Activated B cell treated with CpG ODN at 0.5 μM for 24 hours (primary cell): ENCODE measurements at regions not wholly inside any gene's neighbourhood (a gene's known extent, or its start where the extent isn't known, plus 50 kb on each side); places are given as distances from the start of the nearest gene placed in this dataset.

Source experiments
- ATAC-seq: fragments of 200-7000 bp; cut with Tn5 transposase; one replicate; pipeline ENCODE4 v1.10.0; 2021; ENCODE audit warnings: low read depth, mild to moderate bottlenecking, moderate library complexity
- CTCF ChIA-PET: fragments of 350-600 bp; sonication (Branson Sonifier 250); formaldehyde crosslinking; loops from one replicate; lab custom pipeline; 2021; ENCODE audit warnings: antibody characterized with exemption; lab: Charles Lee
- POLR2A ChIA-PET: fragments of 350-600 bp; sonication (Branson Sonifier 250); formaldehyde crosslinking; loops from one replicate; lab custom pipeline; 2021; ENCODE audit warnings: antibody characterized with exemption; lab: Charles Lee
- DNase-seq: peaks from one replicate; pipeline ENCODE4 v3.0.0; 2022
- H3K27ac Mint-ChIP-seq: one replicate; pipeline ENCODE4 v1.8.0; 2020; ENCODE audit warnings: mixed read lengths
- H3K27me3 Mint-ChIP-seq: one replicate; pipeline ENCODE4 v1.8.0; 2021; ENCODE audit warnings: mixed read lengths
- H3K36me3 Mint-ChIP-seq: one replicate; pipeline ENCODE4 v1.8.0; 2021; ENCODE audit warnings: low read depth, mixed read lengths
- H3K4me1 Mint-ChIP-seq: one replicate; pipeline ENCODE4 v1.8.0; 2021; ENCODE audit warnings: mixed read lengths
- H3K4me3 Mint-ChIP-seq: one replicate; pipeline ENCODE4 v1.8.0; 2020; ENCODE audit warnings: mild to moderate bottlenecking, mixed read lengths
- H3K9me3 Mint-ChIP-seq: one replicate; pipeline ENCODE4 v1.8.0; 2020; ENCODE audit warnings: mixed read lengths
- intact Hi-C: fragments of 100-400 bp; cut with micrococcal nuclease; formaldehyde crosslinking; loops from one replicate; pipeline ENCODE4 v1.15.1; 2024
- TF ChIP-seq, protein P1 (sequence below): fragments of 200-600 bp; IDR thresholded peaks from one replicate; pipeline ENCODE4 v1.8.0; 2022; ENCODE audit warnings: antibody characterized with exemption, mild to moderate bottlenecking

DNA sequence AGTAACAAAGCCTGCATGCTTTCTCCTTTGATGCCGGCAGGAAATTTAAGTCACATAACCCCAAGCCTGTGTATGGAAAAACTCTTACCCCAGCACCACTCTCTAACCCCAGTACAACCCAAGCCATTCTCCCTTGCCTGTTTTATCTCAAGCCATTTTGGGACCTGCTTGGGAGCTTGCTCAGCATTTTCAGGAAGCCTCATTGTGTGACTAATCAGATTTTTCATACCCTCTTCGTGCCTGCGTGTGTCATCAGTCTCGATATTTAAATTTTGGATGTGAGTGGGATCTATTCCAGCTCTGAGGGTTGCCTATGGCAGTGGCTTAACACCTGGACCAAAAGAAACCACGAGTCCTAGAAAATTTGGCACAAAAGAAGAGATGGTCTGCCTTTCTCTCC lies 426.2 kb downstream of the SQOR start:
- Mint-ChIP-seq H3K4me1 (no peaks in the 10 kb centered on the region), H3K36me3 (no peaks in the 10 kb centered on the region), H3K4me3 (no peak overlapping the region), H3K27ac (no peak overlapping the region), H3K27me3 (no peaks in the 10 kb centered on the region), H3K9me3 (no peaks in the 10 kb centered on the region)
- TF ChIP-seq, protein P1, sequence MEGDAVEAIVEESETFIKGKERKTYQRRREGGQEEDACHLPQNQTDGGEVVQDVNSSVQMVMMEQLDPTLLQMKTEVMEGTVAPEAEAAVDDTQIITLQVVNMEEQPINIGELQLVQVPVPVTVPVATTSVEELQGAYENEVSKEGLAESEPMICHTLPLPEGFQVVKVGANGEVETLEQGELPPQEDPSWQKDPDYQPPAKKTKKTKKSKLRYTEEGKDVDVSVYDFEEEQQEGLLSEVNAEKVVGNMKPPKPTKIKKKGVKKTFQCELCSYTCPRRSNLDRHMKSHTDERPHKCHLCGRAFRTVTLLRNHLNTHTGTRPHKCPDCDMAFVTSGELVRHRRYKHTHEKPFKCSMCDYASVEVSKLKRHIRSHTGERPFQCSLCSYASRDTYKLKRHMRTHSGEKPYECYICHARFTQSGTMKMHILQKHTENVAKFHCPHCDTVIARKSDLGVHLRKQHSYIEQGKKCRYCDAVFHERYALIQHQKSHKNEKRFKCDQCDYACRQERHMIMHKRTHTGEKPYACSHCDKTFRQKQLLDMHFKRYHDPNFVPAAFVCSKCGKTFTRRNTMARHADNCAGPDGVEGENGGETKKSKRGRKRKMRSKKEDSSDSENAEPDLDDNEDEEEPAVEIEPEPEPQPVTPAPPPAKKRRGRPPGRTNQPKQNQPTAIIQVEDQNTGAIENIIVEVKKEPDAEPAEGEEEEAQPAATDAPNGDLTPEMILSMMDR, result no peak
- DNase-seq (no peak), ATAC-seq (no peak)
- CTCF ChIA-PET, result no interaction called here
- intact Hi-C loops, result no loop called here
- POLR2A ChIA-PET, result no interaction called here

DNA sequence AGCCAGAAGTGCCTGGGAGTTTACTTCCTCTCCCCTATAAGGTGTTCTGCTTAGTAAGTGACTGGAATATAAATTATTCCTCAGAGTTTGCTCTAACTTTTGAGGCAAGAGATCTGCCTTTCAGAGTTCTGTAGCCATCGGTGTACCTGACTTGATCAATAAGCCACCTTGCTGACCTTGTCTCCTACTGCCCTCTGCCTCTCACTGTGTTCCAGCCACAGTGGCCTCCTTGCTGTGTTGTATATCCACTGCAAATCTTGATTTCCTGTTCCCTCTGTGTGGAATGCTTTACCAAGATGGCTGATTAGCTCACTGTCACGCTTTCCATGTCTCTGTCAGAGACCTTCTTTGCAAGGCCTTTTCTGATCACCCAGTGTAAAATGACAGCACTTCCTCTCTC lies 442.4 kb downstream of the SQOR start:
- ChIA-PET POLR2A (no interaction called here), CTCF (no interaction called here)
- H3K4me3 Mint-ChIP-seq, result no peak overlapping the region
- intact Hi-C loops, result no loop called here
- no peak overlapping the region for H3K27ac Mint-ChIP-seq
- no peaks in the 10 kb centered on the region for H3K27me3 Mint-ChIP-seq
- H3K36me3 Mint-ChIP-seq, result no peaks in the 10 kb centered on the region
- no peaks in the 10 kb centered on the region for H3K4me1 Mint-ChIP-seq
- no peaks in the 10 kb centered on the region for H3K9me3 Mint-ChIP-seq
- ATAC-seq (no peak), DNase-seq (no peak)
- TF ChIP-seq, protein P1, result no peak

DNA sequence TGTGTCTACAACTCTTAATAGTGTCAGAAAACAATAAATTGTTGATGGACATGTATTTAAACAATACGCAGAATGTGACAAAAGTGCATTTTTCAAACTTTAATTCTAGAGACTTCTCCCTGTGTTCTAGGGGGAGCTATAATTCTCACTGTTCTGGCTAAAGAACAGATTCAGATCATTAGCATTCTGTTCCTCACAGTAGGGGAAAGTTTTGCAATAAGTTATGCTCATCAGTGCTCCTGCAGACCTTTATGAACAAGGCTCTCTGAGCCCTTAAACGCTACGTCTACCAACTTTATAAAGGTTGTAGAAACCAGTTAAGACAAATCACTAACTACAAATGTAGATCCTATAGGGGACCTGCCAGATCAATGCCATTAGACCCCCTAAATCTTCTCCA lies 444.2 kb downstream of the SQOR start:
- ChIA-PET CTCF (no interaction called here), POLR2A (no interaction called here)
- intact Hi-C loops, result no loop called here

DNA sequence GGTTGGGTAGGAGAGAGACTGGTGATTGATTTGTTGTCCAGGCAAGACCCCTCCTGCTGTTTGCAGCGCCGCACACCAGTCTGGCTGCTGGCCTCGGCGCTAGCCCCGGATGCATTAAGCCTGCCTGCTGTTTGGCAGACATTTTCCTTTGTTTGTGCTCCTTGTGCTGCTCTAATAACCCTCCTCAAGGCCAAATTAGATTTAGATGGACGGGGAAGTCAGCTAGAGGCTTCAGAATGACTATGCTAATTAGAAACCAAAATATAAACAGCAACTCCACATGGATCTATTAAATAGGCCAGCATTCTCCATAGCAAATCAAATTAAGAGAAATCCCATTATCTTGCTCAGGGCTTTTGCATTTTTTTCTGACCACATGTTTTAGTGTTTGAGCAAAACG lies 445.2 kb downstream of the SQOR start:
- no peaks in the 10 kb centered on the region for H3K27me3 Mint-ChIP-seq
- TF ChIP-seq, protein P1, result no peak
- no peaks in the 10 kb centered on the region for H3K36me3 Mint-ChIP-seq
- intact Hi-C loops, result no loop called here
- H3K27ac Mint-ChIP-seq, result no peak overlapping the region
- H3K4me1 Mint-ChIP-seq, result no peaks in the 10 kb centered on the region
- no peak overlapping the region for H3K4me3 Mint-ChIP-seq
- DNase-seq (no peak), ATAC-seq (no peak)
- no peaks in the 10 kb centered on the region for H3K9me3 Mint-ChIP-seq
- ChIA-PET CTCF (no interaction called here), POLR2A (no interaction called here)

More for the DNA sequence above, 444.2 kb downstream of the SQOR start:
- no peak for ATAC-seq
- Mint-ChIP-seq H3K27ac (no peak overlapping the region), H3K27me3 (no peaks in the 10 kb centered on the region), H3K36me3 (no peaks in the 10 kb centered on the region), H3K9me3 (no peaks in the 10 kb centered on the region), H3K4me3 (no peak overlapping the region), H3K4me1 (no peaks in the 10 kb centered on the region)
- TF ChIP-seq, protein P1, result no peak
- no peak for DNase-seq

DNA sequence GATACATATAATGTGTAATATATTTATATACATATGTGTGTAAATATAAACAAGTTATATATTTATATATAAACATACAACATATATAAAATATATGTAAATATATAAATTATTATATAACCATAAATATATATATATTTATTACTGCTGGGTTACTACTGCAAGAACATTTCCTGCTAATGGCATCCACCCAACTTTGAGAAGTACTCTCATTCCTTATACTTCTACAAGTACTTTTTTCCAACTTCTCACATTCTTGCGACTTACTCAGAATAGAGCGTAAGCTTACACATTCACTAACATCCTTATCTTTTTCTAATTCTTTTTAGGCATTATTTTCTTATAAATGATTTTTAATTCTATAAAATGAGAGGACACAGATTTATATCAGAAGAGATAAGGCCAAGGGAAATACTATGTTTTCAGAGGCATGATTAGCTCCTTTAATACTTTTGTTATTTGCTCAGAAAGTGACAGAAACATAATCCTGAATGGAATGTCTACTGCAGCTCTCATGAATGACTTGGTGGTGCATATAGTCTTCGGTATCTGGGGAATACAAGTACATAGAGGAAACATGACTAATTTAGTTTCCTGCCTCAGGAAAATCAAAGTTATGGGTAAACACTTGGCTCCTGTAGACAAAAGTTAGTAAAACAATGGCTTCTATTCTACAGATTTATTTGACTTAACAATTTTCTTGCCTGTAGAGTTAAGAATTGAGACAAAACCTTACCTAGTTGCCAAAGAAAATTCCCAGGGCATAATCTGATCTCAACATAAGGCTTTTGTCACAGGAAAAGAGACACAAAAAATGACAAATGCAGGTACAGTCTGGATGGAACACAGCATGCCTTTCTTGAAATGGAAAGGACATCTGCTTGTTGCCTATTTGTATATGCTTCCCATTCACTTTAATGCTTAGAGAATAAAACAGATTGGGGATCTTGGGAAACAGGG lies 453.9 kb downstream of the SQOR start:
- CTCF ChIA-PET, result no interaction called here
- intact Hi-C loops, result no loop called here

More for the DNA sequence above, 453.9 kb downstream of the SQOR start:
- Mint-ChIP-seq H3K36me3 (no peaks in the 10 kb centered on the region), H3K27me3 (no peaks in the 10 kb centered on the region), H3K27ac (no peak overlapping the region), H3K4me3 (no peak overlapping the region), H3K4me1 (no peaks in the 10 kb centered on the region), H3K9me3 (no peaks in the 10 kb centered on the region)
- POLR2A ChIA-PET, result no interaction called here
- DNase-seq (no peak), ATAC-seq (no peak)
- TF ChIP-seq, protein P1, result no peak
